HG03354 (cell line): ENCODE measurements at regions not wholly inside any gene's neighbourhood (a gene's known extent, or its start where the extent isn't known, plus 50 kb on each side); places are given as distances from the start of the nearest gene placed in this dataset.

Source experiments
- ATAC-seq: cut with Tn5 transposase; IDR thresholded peaks from one replicate; pipeline ENCODE4 v1.9.1; 2021; ENCODE audit warnings: mild to moderate bottlenecking; ENCODE audit not compliant: unreplicated experiment, poor library complexity, severe bottlenecking

DNA sequence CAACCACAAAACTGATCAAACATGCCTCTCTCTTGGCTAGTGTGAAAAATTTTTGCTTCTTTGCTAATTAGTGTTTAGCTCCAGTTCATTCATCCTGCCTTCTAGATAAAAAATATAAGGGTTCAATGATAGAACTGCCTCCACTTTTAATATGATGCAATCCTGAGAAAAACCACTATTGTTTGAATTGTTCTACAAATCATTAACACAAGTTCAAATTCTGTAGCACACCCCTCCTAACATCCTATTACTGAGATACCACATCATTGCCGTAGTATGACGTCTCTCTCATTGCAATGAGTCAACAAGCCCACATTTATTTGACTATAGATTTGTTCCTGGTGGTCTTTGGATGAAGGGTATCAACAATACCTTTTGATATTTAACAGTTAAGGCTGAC is 365.8 kb upstream of the OPRM1 start:
- no peak for ATAC-seq

DNA sequence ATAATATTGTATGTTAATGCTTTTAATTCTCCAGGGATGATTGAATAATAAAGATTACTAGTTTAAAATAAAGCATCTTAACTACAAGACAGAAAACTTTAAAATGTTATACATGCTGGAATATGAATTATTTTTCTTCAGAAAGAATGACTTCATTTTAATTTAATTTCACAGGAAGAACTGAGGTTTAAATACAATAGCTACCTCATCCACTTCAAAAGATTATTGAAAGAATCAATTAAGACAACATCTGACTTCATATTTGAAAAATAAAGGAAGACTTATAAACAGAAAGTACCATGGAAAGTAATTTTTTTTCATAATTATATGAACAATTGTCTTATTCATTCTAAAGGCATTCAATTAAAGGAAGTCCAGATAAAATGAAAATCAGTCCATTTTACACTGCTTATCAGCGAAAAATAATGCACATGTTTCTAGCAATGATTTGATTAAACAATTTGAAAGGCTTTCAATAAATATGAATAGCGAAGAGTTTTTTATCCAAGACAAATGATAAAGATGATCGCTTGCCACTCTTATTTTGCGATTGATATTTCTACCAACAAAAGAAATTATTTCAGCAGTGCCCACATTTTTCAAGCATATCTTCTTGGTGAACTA is 368.5 kb upstream of the OPRM1 start:
- no peak for ATAC-seq

DNA sequence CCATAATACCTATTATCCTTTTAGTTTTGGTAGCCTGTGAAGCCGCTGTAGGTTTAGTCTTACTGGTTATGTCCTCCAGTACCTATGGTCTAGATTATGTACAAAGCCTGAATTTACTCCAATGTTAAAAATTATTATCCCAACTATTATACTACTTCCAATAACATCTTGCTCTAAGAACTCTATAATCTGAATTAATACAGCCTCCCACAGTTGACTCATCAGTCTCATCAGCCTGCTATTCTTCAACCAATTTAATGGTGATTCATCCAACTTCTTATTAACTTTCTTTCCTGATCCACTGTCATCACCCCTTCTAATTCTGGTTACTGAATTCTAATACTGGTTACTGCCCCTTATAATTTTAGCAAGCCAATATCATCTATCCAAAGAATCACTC is 370.3 kb upstream of the OPRM1 start:
- no peak for ATAC-seq

- no peak for ATAC-seq
These were observed 376.1 kb upstream of the OPRM1 start for GRCh38 chr6:153662982-153663381.

DNA sequence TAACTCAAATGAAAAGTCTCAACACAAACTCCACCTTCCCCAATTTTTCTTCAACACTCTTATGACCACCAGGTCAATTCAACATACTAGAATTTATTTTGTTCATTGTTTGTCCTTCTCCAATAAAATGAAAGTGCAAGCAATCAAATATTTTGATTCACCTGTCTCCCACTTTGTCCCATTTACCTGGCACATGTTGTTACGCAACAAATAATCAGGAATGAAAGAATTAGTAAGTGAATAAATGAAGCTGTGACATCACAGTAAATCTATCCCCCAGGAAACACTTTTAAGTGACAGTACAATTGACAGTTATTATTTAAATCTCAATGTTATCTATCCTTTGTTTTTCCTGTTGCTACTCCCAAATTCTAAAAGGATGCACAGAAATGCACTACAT is 393.7 kb upstream of the OPRM1 start:
- ATAC-seq: no peak

DNA sequence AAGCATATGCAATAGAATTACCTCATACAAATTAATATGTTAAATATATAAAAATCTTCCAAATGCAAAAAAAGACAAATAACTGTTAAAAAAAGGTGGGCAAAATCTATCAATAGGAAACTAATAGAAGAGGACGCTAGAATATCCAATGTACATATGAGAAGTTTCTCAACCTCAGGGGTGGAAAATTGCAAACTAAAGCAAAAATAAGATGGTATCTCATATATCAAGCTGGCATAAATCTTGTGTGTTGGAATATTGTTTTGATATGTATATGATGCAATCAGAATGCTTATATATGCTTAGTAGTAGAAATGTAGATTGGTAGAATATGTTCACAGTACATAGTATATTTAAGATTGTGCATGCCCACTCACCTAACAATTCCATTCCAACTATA is 395.0 kb upstream of the OPRM1 start:
- ATAC-seq: no peak

- no peak for ATAC-seq
These were observed 404.6 kb upstream of the OPRM1 start for GRCh38 chr6:153634416-153634815.

GRCh38 chr6:153625089-153625488 is 414.0 kb upstream of the OPRM1 start:
- no peak for ATAC-seq

DNA sequence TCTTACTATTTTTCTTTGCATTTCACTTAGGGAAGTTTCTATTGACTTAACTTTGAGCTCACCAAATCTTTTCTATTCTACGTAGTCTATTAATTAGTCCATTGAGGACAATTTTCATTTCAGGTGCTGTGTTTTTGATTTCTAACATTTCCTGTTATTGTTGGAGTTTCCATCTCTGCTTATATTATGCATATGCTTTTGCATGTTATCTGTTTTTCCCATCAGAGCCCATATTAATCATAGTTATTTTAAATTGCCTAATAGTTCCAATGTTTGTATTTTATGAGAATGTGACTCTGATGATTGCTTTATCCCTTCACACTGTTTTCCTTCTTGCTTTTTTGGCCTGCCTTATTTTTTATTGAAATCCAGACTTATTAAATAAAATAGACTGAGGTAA is 414.5 kb upstream of the OPRM1 start:
- ATAC-seq: no peak

GRCh38 chr6:153623496-153623895 is 415.5 kb upstream of the OPRM1 start:
- no peak for ATAC-seq

- no peak for ATAC-seq
These were observed 417.5 kb upstream of the OPRM1 start for GRCh38 chr6:153621491-153621890.

GRCh38 chr6:153621070-153621469 is 418.0 kb upstream of the OPRM1 start:
- ATAC-seq: no peak

- no peak for ATAC-seq
These were observed 420.4 kb upstream of the OPRM1 start for GRCh38 chr6:153618371-153619322.

- ATAC-seq: no peak
These were observed 422.5 kb upstream of the OPRM1 start for GRCh38 chr6:153616506-153616905.

DNA sequence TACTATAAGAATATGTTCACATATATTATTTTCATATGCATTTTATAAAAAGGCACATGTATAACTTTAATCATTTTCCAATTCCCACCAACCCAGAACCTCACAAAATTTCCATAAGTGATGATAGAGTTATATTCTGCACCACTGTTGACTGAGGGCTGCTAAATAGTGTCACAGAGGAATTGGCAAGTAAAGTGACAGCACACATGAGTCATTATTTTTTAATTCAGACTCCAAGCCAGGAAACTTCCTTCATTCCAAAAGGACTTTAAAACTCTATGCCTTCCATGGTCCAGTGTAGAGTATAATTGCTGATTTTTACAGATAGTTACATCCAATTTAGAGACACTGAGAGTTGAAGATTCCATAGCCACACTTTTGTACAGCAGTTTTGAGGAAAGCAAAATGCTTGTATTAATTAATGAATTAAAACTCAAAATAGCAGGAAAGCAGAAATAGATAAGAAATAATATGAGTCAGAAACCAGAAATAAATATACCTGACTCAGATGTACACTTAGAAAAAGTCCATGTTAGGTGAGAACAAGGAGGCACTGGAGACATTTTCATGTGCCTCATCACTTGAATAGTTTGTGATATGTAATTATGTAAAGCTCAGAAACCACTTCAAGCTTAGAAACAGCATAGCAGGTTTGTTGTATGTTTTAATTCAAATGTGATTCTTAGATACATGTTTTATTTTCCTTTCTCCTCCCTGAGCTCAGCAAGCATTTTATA is 425.2 kb upstream of the OPRM1 start:
- no peak for ATAC-seq

DNA sequence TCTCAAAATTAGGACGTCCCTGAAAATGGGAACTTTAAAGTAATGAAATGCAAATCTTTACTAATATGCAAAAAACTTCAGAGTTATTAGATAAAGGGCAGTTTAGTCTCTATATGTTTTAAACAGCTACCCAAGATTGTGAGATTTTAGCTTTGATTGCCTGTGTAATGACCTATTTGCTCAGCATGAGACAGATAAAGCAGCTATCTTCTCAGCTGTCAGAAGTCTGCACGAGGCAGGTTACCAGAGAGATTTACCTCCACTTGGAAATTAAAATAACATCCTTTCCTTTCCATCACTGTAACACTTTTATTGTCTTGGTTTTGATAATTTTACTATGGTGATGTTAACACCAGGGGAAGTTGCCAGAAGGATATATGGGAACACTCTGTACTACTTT is 436.6 kb upstream of the OPRM1 start:
- ATAC-seq: no peak

- no peak for ATAC-seq
These were observed 439.1 kb upstream of the OPRM1 start for GRCh38 chr6:153599901-153600300.

- no peak for ATAC-seq
These were observed 443.1 kb upstream of the OPRM1 start for GRCh38 chr6:153595903-153596302.

DNA sequence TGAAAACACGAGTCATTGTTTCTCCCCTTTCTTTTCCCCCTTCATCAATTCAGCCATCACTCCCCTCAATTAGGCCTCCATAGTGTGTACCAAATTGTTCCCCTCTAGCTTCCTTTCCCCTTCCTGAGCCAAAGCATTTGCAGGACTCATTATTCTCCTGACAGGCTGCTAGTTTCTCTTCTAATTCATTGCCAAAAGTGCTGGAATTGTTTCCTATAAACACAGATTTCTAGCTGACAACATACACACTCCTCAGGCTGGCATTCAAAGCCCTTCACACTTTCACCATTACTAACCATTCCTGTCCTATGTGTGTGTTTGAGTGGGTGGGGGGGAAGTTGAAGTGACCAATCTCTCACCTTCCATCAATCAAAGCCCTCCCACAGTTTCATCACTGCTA is 444.2 kb upstream of the OPRM1 start:
- no peak for ATAC-seq

DNA sequence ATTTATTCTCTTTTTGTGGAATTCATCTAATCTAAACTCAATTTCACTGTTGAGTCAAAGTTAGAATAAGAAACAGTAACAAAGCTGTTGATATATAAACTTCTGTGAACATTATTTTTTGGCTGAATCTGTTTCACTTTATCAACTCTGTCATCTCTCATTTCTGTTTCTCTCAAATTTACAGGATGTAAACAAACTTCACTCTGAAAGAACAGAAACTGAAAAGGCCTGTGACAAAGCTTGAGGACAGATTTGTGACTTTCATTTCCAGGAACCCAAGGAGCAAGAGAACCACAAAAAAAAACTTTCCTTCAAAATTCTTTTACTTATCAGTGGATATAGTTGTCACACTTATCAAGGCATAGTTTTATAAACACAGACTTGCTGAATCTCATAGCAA is 447.9 kb upstream of the OPRM1 start:
- ATAC-seq: no peak

DNA sequence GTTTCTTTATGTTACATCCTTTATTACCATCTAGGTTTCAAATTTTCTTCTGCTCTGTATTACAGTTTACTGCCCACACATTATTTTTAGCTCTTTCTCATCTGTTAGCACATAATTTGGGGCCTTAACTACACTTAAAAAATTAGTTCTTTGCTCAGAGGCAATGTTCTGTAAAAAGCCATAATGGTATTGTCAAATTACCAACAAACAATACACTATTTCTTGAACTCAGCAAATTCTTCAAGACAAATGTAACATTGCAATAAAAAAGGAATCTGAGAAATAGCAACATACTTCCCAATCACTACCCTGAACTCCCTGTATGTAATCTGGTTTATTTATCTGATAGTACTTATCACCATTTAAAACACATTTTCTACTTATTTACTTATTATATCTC is 448.6 kb upstream of the OPRM1 start:
- ATAC-seq: no peak
